Stimulated activated CD4-positive, alpha-beta T cell treated with anti-CD3 and anti-CD28 coated beads, Interleukin-15, amount 100 ng/mL, for 24 hours (primary cell): ENCODE measurements at regions not wholly inside any gene's neighbourhood (a gene's known extent, or its start where the extent isn't known, plus 50 kb on each side); places are given as distances from the start of the nearest gene placed in this dataset.

Experiments used
- DNase-seq: peaks from one replicate; pipeline ENCODE4 v3.0.0-alpha.2; 2020

DNA sequence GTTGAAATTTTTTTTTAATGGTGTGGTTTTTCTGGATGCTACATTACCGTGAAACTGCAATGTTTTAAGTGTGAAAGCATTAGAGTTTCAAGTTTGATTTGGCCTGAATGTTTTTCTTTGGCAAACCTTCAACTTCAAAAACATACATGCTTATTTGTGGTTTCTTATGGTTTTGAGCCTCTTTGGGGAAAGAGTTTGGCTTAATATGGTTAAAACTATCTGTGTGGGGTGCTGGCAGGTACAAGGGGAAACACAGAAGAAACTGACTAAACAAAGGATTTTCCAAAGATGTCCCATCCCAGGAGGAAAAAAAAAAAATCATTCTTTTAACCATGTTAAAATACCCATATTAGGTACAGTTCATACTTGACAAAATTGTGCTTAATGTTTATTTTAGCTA, 121.1 kb downstream of the HGF start:
- no peak for DNase-seq

DNA sequence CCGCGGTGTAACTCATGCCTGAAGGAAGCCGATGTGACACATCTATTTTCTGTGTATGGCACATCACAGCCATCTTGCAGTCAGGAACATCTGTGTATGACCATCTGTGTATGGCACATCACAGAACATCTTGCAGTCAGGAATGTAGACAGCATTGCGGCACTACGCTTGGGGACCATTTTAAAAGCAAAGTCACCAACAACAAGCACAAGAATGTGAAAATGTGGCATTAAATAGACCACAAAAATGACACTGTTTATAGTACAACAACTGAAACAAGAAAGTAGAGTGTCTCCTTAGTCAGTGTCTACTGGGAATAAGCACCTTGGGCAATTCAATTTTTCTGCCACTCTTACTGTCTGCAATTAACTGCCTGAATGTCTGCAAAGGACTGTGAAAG, 124.4 kb downstream of the HGF start:
- no peak for DNase-seq

DNA sequence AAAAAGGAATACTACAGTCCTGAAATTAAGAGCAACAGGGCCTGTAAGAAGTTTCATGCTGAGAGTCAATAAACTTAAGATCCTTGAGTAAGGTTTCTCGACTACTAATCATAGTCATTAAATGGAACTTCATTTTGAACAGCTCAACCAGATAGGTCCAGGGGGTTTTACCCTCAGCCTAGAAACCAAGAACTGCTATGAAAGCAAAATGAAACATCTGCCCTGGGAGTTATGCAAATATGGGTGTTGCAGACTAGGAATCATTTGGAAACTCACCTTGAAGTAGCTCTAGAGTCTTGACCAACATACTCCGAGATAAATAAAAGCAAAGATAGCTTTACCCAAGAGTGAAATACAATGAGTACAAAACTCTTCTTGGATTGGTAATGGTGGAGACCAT, 128.0 kb downstream of the HGF start:
- no peak for DNase-seq

DNA sequence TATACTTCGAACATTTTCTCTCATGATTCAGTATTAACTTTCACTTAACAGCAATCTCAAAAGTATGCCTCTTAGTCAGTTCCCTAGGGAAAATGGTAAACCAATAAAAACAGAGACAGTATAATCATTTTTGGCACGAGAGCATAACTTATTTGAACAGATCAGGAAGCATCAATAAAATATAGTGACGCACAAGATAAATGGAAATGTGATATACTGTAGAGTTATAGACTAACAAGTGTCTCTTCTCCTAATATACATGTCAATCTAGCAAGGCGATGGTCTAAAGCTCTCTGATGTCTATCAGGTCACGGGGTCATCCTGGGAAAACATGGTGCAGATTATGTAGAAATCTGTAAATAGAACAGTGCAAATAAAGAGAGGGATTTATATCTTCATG, 131.6 kb downstream of the HGF start:
- DNase-seq, result no peak

DNA sequence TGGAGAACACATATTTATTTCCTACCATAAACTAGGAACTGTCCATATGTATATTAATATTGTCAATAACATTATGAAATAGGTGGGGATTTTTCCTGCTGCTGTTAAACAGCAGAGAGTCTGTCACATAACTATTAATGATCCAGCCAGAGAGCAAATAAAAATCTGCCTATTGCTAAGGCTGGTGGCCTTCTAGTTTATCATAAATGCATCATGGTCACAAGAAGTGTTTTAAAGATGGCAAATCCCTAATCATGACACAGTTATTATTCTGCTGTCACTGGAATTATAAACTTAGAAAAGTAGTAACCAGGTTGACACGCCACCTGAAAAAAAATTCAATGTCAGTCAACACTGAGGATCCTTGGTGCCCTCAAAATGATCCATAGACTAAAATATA, 132.3 kb downstream of the HGF start:
- no peak for DNase-seq

DNA sequence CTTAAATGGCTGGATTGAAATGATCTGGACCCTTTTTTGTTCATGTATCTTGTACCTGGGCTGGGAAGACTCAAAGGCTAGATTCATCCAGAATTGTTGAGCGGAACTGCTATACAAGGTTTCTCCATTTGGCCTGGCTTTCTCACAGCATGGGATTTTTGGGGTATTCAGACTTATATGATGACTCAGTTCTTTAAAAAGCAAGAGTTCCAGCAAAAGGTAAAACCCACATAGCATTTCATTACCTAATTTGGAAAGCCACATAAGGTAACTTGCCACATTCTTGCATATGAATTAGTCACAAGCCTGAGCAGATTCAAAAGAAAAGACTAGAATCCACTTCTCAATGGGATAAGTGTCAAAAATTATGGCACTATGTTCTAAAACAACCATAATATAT, 137.4 kb downstream of the HGF start:
- DNase-seq, result no peak

DNA sequence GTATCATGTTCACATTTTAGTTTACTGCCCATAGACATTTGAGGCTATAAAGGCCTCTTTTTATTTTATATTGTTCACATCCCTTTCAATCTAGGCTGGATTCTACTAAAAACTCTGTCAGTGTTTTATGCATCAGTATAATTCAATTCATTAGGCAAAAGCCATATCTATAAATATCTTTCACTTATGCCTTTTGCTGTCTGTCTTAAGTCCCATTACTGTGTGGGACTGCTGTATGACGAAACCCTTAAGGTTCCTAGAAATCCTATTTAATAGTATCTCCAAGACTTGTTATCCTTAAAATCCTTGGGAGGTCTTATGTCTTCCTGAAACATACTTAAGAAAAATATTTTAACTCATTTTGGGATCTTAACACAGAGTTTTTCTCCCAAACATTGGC, 139.2 kb downstream of the HGF start:
- DNase-seq, result no peak

DNA sequence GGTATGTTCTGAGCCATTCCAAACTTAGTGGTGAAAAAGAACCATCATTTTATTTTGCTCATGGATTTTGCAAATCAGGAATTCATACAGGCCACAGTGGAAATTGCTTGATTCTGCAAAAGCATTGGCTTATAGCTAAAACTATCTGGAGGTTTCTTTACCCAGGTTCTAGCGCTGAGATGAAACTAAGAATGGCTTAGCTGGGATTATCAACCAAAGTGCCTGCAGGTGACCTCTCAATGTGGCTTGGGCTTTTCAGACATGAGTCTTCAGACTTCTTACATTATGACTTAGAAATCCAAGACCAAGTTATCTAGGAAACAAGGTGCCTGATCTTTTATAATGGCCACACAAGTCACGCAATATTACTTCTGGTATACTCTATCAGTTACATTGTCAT, 140.1 kb downstream of the HGF start:
- no peak for DNase-seq

DNA sequence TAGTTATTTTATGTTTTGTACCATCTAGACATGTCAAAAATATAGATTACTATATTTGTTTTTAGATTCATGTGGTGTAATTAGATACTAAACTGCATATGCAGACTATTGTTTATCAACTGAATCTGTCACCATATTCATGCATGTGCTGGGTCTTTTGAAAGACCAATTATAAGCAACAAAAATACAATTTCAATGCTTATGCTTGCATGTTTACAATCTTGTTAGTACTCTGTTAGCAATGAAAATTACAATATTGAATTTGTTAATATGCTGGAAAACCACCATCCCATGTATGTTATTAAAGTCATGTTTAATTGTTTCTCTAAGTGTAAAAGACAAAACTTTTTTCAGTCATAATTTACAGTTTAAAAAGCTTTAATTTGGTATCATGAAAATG, 140.9 kb downstream of the HGF start:
- no peak for DNase-seq

DNA sequence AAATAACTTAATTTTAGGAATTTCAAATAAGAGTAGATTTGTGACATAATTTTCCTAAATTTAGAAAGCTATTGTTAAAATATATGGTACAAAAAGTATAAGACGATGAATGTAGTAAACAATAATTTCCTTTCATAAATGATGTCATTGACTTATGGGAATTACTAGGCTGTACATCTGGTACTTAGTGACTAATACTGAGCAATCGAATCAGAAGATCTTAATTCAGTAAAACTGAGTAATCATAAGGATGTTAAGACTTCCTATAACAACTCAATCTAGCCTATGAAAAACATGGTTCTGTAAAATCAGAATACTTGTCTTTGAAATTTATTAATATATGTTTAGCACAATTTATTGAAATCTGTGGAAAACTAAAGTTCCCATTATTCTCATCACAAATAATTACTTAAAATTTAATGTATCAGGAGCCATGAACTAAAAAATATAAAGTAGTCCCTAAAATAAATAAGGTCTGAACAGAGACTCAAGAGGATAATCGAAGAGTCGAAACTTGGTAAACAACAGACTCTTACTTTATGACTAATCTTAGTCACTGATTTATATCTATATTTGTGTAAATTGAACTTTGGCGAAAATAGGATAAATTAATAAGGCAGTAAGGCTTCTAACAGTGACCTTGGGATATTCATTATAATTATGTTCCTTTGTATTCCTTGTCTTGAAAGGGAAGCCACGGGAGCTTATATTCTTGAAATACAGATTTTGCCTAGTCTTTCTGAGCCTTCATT, 142.1 kb downstream of the HGF start:
- DNase-seq, result no peak

DNA sequence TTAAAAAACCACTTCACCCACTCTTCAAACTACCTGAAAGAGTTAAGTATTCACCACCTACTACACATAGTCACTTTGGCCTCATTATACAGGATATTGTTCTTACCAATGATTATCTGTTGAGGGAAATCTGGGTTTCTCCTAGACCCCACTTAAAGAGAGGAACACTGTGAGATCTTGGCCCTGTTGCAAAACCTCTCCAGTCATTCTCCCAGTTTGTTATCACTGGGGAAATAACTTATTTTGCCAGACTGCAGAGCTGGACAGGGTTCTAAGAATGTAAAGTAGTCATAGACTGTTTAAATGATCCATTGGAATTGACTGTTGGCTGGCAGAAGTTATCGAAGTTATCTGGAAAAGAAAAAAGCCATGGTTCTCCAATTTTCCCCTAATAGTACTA, 143.8 kb downstream of the HGF start:
- no peak for DNase-seq

DNA sequence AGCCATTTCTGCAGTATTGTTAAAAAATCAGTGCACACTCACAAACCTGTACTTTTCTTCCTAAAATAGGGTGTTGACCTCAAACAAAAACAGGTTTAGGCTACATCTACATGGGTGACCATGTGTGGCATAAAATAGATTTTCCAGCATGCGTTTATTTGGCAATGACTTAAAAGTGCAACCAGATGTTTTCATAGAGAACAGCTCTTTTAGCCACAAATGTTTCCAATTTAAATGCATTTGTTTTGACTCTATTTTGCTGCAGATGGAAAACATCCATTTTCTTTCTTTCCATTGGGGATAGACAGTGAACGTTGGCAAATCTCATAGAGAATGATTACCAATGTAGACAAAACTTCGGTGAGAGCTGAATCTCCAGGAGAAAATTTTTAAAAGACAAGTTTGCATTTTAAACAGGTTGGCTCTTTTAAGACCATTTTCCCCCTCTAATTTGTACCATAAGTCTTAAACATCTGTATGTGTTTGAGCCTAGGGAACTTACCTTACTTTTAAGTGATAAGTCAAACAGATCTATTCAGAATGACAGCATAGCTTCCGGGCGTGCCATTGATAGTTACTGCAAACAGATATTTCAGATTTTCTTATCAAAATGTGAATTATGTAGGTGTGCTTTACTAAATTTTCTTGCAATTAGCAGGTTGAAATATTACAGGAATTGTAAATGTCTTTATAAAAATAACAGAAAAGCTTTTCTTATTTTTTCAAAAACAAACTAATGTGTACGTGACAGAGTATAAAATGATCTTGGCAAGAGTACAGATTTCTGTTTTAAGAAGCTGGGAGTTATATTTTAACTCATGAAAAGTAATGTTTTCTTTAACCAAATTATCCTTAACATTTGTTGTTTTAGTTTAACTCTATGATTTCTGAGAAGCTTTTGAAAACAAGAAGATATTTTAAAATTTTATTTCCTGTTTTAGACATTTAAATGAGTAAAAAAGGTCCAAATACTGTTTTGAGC, 144.9 kb downstream of the HGF start:
- DNase-seq, result no peak

DNA sequence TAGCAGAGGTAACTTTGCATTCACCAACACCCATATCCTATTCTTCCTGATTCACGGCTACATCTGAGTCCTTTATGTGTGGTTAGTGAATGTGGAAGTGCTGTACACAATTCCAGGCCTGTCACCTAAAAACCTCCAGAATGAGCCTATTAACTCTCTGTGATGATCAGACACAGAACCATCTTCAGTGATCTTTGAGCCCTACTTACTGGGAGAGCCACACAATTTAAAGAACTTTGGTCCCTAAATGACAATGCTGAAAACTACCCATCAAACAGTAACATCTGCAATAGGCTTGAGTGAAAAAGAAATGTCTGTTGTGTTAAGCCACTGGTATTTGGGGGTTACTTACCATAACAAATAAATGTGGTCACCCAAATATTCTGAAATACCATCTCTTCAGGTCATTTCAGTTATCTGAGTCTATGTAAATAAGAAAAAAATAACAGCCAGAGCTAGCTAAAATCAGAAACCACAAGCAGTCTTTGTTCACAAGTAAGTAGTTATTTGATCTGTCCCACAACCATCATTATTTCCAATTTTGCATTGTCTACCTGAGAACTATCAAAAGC, 145.7 kb downstream of the HGF start:
- no peak for DNase-seq

DNA sequence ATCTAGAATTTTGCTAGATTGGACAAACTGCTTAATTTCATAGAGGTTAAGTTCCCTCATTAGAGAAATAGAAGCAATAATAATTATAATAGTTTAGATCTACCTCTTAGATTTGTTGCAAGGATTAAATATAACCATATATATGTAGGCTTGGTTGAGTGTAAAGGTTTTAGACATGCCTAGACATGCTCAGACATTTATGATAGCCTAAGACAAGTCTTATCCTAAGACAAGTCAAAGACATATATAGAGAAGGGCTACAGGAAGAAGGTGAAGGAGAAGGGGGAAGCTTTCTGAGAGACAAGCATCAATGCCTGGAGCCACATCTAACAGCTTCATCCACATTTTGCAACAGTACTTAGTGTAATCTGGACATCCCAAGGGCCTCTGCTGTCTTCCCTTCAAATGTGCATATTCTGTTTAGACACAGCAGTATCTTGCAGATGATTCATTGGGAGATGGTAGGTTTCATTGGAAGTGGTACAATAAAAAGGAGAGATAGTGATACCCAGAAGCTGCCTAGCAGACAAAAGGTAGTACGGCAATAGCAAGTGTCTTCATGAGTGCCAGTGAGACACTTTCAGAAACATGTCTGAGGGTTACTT, 146.5 kb downstream of the HGF start:
- no peak for DNase-seq

DNA sequence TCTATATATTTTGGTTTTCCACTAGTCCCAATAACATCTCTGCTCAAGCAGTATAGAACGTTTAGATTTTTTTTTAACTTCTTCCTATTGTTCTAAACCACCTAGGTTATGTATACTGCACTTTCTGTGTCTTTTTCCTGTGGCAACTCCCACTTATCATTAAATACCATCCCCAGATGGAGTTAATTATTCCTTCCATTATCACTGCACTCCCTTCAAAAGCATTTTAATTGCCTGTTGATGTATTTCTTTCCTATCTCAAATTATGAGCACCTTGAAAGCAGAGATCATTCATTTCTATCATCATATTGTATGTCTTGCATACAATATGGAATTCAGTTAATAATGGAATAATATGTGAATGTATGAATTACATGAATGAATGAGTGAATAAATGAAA, 148.0 kb downstream of the HGF start:
- no peak for DNase-seq

DNA sequence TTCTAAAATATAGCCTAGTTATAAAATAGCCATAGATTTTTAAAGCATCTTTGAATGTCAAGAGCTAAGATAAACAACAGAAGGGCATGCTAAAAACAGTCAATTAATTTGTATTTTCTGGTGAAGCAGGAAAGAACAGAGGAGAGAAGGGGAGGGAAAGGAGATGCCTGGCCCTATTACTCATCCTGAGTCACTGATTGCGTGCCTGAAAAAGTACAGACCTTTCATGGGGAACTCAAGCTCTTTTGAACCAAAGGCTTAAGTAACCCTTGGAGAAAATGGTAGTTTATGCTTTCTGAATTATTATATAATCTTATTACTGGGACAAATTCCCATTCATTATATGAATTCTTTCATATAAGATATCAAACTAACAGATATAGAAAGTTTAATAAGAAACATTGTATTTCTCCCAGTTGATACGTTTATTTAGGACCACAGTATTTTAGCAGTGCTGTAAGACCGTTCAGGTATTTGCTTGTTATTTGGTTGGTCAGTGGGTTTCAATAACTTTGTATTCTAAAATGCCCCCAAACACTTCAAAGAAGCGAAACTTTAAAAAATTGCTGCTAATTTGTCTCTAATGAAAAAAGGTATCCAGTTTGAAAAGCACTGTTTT, 151.3 kb downstream of the HGF start:
- DNase-seq, result no peak

DNA sequence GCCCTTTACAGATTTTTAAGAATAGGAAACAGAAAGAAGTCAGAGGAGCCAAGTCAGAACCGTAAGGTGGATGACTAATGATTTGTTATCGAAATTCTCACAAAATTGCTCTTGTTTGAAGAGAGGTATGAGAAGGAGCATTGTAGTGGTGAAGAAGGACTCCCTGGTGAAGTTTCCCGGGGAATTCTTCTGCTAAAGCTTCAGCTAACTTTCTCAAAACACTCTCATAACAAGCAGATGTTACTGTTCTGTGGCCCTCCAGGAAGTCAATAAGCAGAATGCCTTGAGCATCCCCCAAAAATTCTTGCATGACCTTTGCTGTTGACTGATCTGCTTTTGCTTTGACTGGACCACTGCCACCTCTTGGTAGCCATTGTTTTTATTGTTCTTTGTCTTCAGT, 152.9 kb downstream of the HGF start:
- DNase-seq, result no peak

DNA sequence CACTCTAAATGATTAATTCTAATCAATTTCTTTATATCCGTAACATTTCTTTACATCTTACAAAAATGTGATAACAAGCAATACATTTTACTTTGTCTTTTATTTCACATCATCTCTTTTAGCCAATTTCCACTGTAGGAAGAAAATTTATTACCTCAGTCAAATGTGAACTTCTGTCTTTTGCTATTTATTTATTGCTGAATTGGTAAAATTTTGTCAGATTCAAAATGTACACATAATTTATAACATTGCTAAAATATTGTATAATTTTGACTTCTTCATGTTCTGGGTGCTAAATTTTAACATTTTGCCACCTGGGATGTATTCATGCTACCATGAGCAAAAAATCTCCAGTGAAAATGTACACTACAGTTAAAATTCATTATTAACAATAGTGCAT, 158.0 kb downstream of the HGF start:
- no peak for DNase-seq

DNA sequence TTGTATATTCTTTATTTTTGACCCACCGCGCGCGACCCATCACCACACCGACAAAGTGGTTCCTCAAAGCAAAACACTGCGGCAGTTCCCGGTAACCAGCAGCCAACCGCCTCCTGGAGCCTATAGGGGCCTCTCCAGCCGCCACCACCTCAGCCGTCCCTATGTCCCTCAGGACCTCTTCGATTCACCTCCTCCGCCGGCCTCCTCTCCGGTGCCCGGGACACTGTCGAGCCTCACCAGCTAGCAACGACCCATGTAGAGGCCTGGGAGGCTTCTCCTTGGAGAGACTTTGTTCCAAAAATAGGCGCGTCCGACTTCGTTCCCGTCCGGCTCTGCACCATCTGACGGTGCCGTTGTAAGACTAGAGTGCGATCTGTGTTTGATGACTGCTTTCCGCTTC, 158.8 kb downstream of the HGF start:
- DNase-seq, result no peak

DNA sequence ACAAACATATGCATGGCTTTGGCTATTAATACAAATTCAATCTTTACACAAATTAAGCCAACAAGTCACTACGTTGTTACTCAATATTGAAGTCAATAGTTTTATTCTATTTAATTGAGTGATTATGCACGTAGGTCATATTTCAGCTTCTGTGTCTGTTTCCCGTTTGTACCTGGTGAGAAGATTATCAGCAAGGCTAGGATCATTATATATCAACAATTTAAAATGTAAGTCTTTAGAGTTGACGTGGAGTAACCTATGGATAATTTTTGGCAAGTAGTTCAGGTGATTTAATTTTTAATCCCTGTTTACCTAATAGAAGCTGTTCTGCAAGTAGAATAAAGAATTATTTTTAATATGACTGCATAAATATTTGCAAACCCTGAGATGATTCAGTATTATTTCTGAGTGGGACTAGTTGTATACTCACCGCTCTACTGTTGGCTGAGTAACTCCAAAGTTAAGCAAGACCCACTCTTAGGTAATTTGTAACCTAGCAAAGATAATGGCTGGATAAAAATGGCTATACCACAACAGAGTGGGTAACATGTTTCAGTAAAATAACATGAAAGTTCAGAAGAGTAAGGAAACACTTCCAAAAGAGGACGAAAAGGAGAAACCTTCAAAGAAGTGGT, 161.0 kb downstream of the HGF start:
- DNase-seq, result no peak

DNA sequence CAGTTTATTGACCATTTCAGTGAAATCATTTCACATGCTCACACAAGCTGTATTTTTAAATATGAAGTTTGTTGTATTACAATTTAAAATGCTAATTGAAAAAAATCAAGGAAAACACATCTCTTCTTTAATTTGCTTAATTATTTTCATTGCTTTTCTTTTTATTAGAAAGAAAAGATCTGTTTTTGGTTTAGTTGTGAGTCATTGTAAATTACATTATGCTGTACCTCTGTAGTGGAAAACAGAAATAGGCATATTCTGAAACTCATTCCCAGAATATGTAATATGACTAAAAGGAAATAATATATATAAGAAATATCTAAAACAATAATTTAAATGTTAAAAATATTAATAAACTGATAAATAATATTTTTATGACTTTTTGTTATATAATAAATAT, 161.9 kb downstream of the HGF start:
- no peak for DNase-seq

DNA sequence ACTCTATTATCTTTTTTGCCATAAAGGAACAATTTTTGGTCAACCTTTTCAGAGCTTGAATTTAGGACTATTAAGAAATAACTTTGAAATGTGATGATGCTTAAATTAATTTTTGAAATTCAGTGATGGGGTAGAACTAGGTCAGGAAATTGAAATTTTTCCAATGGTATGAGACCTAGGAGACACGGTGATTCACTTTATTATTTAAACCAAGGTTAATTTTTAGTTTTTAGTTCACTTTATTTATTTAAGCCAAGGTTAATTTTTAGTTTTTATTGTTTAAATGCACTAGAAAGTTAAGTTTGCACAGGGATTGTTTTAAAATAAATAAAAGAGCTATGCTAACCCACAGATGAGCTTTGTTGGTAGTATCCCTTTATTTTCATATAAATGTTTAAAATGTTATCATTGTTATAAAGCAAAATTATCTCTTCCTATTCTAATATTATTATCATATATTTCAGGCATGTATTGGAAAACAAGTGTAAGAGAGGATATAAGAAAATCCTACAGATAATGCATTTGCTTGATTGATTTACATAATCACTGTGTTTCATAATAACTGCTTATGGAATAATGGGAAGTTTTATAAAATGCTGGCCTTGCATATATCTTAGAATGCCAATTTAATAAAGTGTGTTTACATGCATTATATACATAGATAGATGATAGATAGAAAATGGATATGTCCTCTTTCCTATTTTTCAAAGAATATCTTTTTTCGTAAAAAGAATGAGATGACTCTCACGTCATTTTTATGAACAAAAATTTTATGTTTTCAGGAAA, 163.6 kb downstream of the HGF start:
- DNase-seq, result no peak
